ENCODE measurements at regions not wholly inside any gene's neighbourhood (a gene's known extent, or its start where the extent isn't known, plus 50 kb on each side); places are given as distances from the start of the nearest gene placed in this dataset.

- DNase-seq (ENCODE audit: low spot score) = no peak
Measured at GRCh38 chr2:136404176-136404575, 286.2 kb upstream of the CXCR4 start.

GRCh38 chr2:136402281-136402680, 284.3 kb upstream of the CXCR4 start:
- DNase-seq (ENCODE audit: low spot score) = no peak

GRCh38 chr2:136399667-136400289, 281.8 kb upstream of the CXCR4 start:
- no peak for DNase-seq (ENCODE audit: low spot score)

- DNase-seq (ENCODE audit: low spot score) = no peak
Measured at GRCh38 chr2:136395582-136395981, 277.6 kb upstream of the CXCR4 start.

- DNase-seq (ENCODE audit: low spot score) = no peak
Measured at GRCh38 chr2:136394136-136395060, 276.4 kb upstream of the CXCR4 start.

GRCh38 chr2:136393514-136393913, 275.6 kb upstream of the CXCR4 start:
- no peak for DNase-seq (ENCODE audit: low spot score)

- no peak for DNase-seq (ENCODE audit: low spot score)
Measured at GRCh38 chr2:136392897-136393505, 275.1 kb upstream of the CXCR4 start.

GRCh38 chr2:136389809-136390208, 271.9 kb upstream of the CXCR4 start:
- DNase-seq (ENCODE audit: low spot score) = no peak

- DNase-seq (ENCODE audit: low spot score) = no peak
Measured at GRCh38 chr2:136386046-136386445, 268.1 kb upstream of the CXCR4 start.

- DNase-seq (ENCODE audit: low spot score) = peak; percentile 51
Measured at GRCh38 chr2:136384531-136385303, 266.8 kb upstream of the CXCR4 start.

- DNase-seq (ENCODE audit: low spot score) = no peak
Measured at GRCh38 chr2:136383167-136383566, 265.2 kb upstream of the CXCR4 start.

- DNase-seq (ENCODE audit: low spot score) = no peak
Measured at GRCh38 chr2:136381722-136382633, 264.0 kb upstream of the CXCR4 start.

GRCh38 chr2:136381245-136381644, 263.3 kb upstream of the CXCR4 start:
- no peak for DNase-seq (ENCODE audit: low spot score)

- peak; percentile 33 for DNase-seq (ENCODE audit: low spot score)
Measured at GRCh38 chr2:136378712-136379595, 261.0 kb upstream of the CXCR4 start.

- no peak for DNase-seq (ENCODE audit: low spot score)
Measured at GRCh38 chr2:136377423-136378382, 259.8 kb upstream of the CXCR4 start.

- DNase-seq (ENCODE audit: low spot score) = no peak
Measured at GRCh38 chr2:136376798-136377211, 258.9 kb upstream of the CXCR4 start.

GRCh38 chr2:136376211-136376610, 258.3 kb upstream of the CXCR4 start:
- no peak for DNase-seq (ENCODE audit: low spot score)

- DNase-seq (ENCODE audit: low spot score) = no peak
Measured at GRCh38 chr2:136375017-136375901, 257.3 kb upstream of the CXCR4 start.
